HG03432 (cell line): ENCODE measurements at regions not wholly inside any gene's neighbourhood (a gene's known extent, or its start where the extent isn't known, plus 50 kb on each side); places are given as distances from the start of the nearest gene placed in this dataset.
"Not testable (repeated sequence)": the region's sequence is repeated elsewhere in the genome, so short reads cannot be mapped to it uniquely, and the experiment has no call there.

Experiments
- ATAC-seq: cut with Tn5 transposase; IDR thresholded peaks from one replicate; pipeline ENCODE4 v1.9.1; 2021; ENCODE audit warnings: mild to moderate bottlenecking, moderate library complexity; ENCODE audit not compliant: unreplicated experiment

GRCh38 chr18:10332452-10332851 lies 122.0 kb upstream of the APCDD1 start:
- no peak for ATAC-seq

DNA sequence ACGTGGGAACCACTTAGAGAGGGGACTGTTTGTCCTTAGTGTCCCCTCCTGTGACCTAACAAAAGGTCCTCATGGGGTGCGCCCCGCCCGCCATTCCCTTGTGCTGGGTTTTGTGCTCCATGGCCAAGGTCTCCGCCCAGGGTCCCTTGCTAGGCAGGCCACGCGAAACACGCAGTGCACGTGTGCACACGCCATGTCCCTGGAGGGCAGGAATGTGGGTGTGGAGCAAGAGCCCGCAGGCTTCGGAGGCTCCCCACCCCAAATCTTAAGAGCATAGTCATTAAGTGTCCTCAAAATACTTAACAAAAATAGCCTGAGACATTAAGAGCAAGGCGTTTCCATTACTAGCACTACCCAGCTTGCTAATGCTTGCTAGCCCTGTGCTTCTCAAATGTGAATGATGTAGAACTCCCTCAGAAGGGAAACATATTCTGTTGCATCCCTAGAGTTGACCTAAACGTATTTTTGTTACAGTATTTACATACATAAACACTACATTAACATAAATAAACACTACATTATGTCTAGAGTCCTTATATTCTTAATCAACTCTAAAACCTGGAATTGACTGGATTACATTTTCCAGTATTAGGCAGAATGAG lies 117.6 kb upstream of the APCDD1 start:
- ATAC-seq = no peak

GRCh38 chr18:10340821-10341220 lies 113.6 kb upstream of the APCDD1 start:
- ATAC-seq = no peak

- ATAC-seq = no peak
These were observed 110.7 kb upstream of the APCDD1 start for GRCh38 chr18:10343778-10344177.

- ATAC-seq = no peak
These were observed 107.6 kb upstream of the APCDD1 start for GRCh38 chr18:10346749-10347415.

- no peak for ATAC-seq
These were observed 104.9 kb upstream of the APCDD1 start for GRCh38 chr18:10349561-10349960.

DNA sequence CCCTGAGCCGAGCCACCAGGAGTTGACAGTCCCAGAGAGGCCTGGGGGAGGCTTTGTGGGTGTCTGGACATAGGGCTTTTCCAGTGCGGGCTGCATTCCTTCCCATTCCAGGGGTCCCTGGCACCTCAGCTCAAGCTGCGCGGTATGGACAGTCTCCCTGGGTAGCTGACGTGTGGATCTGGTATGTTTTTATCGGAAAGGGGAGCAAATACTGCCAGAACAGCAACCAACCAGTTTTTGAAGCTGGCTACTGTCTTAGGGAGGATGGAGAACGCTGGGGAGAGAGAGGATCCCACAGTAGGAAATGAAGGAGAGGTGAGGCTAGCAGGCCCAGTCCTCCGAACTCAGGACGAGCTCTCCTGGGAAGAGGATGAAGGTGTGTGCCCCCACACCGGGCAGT lies 103.8 kb upstream of the APCDD1 start:
- no peak for ATAC-seq

- ATAC-seq = no peak
These were observed 103.1 kb upstream of the APCDD1 start for GRCh38 chr18:10351219-10351818.

GRCh38 chr18:10351858-10352257 lies 102.6 kb upstream of the APCDD1 start:
- ATAC-seq = no peak

GRCh38 chr18:10352671-10353070 lies 101.8 kb upstream of the APCDD1 start:
- ATAC-seq = no peak

GRCh38 chr18:10353791-10354190 lies 100.6 kb upstream of the APCDD1 start:
- no peak for ATAC-seq

DNA sequence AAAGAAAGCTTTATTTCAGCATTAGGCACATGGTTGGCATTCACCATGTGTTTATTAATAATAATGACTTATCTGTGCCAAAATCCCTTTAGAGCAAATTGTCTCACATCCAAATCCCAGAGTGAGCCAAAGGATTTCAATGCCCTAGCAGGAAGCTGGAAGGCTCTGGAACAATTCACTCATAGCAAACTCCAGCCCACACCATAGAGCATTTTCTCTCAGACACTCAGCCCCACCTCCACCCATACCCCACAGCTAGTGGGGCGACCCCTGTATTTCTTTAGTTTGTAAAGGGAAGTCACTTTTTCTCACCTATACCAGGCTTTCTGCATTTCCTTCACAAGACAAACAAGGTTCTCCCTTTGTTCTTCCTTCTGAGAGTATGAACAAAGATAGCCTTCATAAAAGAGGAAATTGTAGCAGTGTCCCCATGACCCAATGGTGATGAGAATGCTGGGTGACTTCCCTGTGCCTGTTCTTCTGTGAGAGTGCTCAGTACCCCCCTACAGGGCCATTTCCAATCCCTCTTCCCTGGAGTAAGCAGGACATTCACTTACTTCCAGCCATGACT lies 100.1 kb upstream of the APCDD1 start:
- ATAC-seq = no peak

DNA sequence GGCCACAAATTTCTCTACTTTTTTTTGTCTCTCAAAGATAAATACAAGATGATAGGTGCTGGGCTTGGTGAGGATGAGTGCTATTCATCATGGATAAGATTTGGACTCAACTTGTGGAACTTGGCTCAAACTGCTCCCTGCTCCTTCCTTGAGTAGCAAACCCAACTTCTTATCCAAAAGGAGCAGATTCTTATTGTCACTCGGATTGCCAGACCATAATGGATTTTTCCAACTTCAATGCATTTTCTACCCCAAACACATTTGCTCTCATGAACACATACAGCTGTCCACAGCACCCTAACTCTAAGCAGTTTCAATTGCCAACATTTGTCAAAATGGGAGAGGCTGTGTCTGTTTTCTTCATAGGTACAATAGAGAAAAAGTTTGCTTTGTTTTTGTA lies 99.5 kb upstream of the APCDD1 start:
- ATAC-seq = no peak

DNA sequence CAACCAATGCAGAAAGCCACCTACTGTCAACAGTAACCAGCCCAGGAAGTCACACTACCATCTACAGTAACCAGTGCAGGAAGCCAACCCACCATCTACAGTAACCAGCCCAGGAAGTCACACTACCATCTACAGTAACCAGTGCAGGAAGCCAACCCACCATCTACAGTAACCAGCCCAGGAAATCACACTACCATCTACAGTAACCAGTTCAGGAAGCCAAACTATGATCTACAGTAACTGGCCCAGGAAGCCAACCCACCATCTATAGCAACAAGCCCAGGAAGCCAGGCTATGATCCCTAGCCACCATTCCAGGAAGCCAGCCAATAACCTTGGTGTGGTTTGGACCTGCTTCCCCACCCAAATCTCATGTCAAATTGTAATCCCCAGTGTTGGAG lies 97.4 kb upstream of the APCDD1 start:
- ATAC-seq = not testable (repeated sequence)

DNA sequence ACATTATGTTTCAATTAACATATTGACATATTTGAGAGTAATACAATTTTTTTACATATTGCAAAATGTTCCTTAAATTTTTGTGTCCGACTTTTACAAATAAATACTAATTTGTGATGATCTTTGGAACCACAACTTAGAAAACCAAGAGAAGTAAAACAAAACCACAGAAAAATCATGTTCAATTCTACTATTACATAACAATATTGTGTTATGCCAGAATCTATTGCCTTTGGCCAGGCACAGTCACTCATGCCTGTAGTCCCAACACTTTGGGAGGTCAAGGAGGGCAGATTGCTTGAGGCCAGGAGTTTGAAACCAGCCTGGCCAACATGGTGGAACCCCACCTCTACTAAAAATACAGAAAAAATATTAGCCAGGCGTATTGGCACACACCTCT lies 92.8 kb upstream of the APCDD1 start:
- ATAC-seq = no peak

DNA sequence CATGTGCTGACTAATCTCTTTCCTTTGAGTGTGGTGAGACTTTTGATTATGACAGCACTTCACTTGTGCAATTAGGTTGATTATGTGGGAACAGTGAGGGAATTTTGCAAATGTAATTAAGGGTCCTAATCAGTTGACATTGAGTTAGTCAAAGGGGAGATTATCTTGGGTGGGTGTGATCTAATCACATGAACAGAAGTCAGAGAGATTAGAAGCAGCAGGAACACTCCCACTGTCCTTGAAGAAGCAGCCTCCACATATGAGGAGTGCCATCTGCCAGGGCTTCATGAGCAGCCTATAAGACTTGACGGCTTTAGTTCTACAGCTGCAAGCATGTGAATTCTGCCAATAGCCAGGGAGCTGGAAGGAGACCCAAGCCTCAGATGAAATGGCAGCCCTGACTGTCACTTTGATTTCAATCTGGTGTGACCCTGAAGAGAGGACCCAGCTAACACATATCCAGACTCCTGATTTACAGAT lies 89.4 kb upstream of the APCDD1 start:
- ATAC-seq = no peak

DNA sequence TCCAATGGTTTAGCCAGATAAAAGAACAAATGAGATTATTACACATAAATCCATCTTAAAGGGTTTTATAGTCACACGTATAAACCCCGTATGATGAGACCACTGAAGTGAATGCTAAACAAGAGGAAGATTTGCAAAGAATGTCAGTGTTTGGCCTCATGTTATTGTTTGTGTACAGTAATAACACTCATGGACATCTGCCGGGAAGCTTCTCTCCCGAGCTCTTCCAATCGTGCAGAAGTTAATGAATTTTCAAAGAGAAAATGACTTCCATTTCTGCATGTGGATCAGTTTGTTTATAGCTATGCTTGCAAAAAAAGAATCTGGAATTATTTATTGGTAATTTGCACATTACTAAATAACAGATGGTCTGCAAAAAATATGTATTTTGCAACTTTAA lies 88.5 kb upstream of the APCDD1 start:
- ATAC-seq = no peak

- no peak for ATAC-seq
These were observed 86.6 kb upstream of the APCDD1 start for GRCh38 chr18:10367836-10368235.

- ATAC-seq = no peak
These were observed 85.7 kb upstream of the APCDD1 start for GRCh38 chr18:10368456-10369453.

DNA sequence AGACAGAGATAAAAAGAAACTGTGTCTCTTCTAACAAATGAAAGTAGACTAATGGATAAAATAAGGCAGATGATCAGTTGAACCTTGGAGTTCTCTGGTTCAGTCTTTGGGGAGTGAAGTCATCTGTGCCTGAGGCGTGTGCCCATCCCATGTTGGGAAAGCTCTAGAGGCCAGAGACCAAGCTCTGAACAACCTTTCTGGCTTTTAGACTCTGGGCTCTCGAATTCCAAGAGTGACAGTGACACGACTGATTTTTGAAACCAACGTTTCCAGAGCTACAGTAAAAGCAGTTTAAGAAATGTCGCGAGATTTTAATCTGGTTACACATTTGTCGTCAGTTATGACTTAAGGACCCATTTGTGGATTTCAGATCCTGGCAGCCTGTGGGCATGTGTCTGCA lies 83.7 kb upstream of the APCDD1 start:
- ATAC-seq = no peak

GRCh38 chr18:10371165-10371564 lies 83.3 kb upstream of the APCDD1 start:
- ATAC-seq = no peak
